SKM-1 treated with dmso at 0.1 percent for 144 hours (cell line): ENCODE measurements at regions not wholly inside any gene's neighbourhood (a gene's known extent, or its start where the extent isn't known, plus 50 kb on each side); places are given as distances from the start of the nearest gene placed in this dataset.
"Not testable (repeated sequence)": the region's sequence is repeated elsewhere in the genome, so short reads cannot be mapped to it uniquely, and the experiment has no call there.

Experiments
- DNase-seq: peaks from one replicate; lab custom pipeline; 2025; ENCODE audit not compliant: unreplicated experiment; lab: John Stamatoyannopoulos, UW

DNA sequence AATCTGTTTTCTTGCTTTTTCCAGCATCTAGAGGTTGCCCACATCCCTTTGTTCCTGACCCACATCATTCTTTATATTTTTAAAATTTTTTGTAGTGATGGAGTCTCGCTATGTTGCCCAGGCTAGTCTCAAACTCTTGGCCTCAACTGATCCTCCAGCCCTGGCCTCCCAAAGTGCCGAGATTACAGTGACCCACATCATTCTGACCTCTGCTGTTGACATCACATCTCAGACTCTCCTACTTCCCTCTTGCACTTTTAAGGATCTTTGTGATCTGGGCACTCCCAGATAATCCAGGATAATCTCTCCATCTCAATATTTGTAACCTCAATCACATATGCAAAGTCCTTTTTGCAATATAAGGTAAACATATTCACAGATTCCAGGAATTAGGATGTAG is 266.6 kb downstream of the MEX3B start:
- no peak for DNase-seq

DNA sequence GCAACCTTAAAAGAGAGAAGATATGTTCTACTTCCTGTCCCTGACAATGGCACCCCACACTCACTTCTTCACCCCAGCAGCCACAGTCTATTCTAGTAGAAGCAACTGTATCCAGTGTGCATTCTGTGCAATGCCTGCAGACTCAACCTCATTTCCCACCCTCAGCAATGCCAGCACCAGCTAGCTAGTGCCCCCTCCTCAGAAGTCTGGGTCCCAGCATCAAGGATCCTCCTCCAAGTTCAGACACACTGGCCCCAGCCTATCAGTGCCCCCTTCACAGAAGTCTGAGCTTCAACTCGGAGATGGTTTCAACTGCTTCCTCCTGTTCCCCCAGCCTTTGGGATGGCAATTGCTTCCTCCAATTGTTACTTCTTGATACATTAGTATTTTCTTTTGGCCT is 268.3 kb downstream of the MEX3B start:
- no peak for DNase-seq

DNA sequence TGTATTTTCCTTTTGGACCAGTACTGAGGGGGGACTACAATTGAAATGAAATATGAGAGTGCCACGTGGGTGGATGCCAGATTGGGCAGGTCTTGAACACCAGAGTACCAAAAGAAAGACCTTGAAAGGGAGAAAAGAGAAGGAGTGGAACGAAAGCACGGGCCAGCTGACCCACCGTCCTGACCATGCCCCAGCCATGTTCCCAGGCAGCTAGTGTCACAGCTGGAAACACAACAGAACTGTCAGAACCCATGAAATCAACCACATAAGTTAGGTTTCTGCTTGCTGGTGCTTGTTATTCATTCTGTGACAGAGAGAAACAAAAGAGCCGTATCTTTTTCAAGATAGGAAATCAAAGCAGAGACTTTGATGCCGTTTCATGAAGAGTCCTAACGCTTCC is 268.8 kb downstream of the MEX3B start:
- DNase-seq, result no peak

DNA sequence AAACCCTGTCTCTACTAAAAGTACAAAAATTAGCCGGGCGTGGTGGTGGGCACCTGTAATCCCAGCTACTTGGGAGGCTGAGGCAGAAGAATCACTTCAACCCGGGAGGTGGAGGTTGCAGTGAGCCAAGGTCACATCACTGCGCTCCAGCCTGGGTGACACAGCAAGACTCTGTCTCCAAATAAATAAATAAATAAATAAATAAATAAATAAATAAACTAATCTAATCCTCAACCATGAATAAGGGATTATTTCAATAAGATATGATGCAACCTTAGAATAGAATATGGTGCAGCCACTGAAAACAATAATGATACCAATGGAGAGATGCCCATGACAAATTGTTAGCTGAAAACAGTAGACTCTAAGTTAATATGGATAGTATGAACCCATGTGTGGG is 270.0 kb downstream of the MEX3B start:
- not testable (repeated sequence) for DNase-seq

DNA sequence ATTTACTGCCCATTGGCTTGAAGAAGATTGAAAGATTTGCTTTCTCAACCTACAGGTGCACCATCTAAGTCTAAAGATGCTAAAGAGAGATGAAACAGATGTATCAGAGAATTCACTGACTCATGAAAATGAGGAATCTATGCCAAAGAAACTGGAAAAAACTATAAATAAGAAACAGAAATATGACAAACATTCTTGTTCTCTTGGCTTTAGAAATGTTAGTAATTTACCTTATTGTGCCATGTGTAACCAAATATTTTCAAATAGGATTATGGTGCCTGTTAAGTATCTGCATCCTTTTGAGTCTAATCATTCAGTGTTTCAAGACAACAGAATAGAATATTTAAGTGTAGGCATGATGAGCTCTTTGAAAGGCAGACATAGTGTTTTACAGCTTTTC is 271.5 kb downstream of the MEX3B start:
- DNase-seq, result no peak

GRCh38 chr15:81768773-81769172 is 277.0 kb downstream of the MEX3B start:
- no peak for DNase-seq

- DNase-seq, result no peak
Observed at GRCh38 chr15:81766829-81767475, 278.9 kb downstream of the MEX3B start.

DNA sequence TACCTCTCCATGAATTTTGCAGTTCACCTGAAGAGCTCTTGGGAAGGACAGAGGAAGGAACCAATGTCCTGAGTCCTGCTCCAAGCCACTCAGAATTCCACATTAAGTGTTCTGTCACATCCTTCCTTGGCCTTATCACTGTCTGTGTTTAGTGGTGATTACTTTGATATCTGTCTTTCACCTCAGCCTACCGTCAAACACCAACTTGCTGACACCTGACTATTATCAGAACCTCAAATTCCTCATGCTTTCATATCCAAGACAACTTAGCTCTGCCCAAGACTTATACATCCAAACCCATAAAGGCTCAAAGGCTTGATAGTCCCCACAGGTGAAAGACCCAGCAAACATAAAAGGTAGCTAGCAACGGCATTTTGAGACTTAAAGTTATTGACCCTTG is 280.0 kb downstream of the MEX3B start:
- DNase-seq, result no peak

- no peak for DNase-seq
Observed at GRCh38 chr15:81763304-81763703, 282.5 kb downstream of the MEX3B start.

- no peak for DNase-seq
Observed at GRCh38 chr15:81760686-81761085, 285.1 kb downstream of the MEX3B start.

DNA sequence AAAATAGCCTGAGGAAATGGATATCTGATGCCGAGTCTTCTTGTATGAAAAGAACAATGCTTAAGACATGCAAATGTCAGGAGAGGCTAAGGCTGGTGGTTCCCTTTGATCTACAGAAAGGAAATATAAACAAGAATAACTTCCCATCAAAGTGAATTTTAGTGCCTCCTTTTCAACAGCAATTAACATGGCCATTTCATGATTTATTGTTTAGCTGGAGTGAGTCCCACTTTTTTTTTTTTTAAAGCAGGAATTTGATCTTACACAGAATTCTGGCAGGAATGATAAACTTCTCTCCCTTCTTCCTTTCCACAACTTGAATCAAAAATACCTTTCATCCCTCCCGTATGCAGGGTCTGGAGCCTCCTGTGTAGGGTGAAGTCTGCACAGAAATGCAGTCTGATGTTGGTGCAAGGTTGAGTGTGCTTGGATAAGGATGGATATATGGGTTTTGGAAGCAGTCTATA is 287.0 kb downstream of the MEX3B start:
- no peak for DNase-seq

DNA sequence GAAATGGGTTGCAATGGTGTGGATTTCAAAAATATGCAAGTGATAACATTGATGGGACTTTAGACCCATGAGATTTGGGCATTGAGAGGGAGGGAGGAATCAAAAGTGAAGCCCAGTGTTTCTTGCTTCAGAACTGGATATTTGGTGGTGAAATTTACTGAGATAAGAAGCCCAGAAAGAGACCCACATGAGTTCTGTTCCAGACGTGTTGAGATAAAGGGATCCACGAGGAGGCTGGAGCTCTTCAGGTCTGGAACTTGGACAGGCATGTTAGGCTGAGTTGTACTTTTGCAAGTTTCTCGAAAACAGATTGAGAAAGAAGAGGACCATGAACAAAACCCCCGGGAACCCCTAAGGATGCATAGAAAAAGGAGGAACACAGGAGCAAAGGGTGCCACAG is 290.2 kb downstream of the MEX3B start:
- no peak for DNase-seq

- DNase-seq, result no peak
Observed at GRCh38 chr15:81754078-81754477, 291.7 kb downstream of the MEX3B start.

DNA sequence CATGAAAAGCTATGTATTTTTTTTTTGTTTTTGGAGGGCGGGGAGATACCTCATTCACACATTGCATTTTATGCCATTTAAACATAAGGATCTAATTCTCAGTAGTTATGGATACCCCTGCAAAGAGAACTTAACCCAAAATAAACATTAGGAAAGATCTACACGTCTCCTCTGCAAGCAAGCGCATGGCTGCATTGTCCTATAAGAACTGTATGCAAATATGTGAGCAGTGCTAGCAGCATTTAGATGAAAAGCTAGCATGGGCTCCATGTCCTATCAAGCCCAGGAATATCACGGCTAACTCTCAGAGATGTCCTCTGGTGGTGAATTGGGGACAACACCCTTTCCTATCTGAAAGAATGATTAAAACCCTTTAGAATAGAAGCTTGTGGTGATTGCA is 292.8 kb downstream of the MEX3B start:
- no peak for DNase-seq

DNA sequence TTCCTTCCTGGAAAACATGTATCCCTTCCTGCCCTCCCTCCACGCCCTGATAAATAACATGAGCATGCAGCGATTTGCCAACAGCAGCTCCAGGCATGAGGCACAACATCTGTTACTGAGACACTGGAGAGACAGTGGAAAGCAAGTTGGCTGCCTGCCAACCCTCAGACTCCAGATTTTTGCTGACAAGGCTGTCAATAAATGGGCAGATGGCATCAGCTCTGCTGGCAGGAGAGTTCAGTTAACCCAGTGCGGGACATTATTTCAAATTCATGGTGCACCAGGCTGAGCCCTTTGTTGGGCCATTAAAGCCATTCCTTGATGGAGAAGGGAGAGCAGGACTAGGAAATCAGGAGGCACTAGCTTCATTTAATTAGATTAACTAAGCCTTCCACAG is 293.3 kb downstream of the MEX3B start:
- no peak for DNase-seq

DNA sequence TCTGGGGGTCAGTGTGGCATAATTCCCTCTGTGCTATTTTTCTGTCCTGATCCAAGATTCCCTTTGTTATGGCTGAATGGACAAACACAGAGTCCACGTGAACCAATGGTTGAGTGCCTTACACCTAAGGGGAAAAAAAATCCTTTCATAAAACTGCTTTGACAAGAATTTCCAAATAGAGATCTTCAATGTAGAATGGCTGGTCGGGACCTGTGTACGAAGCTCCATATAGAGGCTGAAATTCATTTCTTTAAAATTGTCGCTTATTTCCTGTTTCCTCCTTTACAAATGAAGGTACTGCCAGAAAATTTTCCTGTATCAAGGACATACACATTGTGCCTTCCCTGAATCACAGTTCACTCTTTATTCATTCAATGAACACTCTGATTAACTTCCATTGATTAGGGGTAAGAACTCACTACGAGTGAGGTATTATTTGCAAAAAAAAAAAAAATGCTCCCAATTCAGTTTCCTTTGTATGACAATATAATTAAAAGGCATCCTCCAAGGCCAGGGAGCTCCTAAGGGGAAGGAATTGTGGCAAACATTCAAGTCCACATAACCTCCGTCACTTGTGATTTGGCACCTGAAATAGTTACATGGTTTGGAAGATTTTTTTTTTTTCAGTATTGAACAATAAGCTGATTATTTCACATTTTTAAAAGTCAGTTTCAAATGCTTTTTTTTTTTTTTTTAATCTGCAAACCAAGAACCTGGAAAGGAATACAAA is 293.8 kb downstream of the MEX3B start:
- DNase-seq, result no peak

DNA sequence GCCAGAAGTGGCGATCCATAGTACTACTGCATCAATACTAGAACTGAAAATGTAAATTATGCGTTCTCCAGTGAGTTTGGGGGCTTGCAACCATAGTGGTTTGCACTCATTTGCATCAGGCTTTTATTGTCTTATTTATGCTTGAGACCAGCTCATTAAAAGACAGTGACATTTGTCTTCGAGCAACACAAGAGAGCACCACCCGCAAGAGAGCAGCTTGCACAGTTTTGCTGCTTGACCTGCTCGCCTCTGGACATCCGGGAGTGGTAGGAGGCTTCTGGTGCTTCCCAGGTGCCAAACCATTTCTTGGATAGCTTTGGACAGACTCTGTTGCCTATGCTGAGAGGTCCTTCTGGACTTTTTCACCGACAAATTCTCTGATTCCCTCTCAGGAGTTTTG is 294.6 kb downstream of the MEX3B start:
- no peak for DNase-seq

GRCh38 chr15:81749716-81750375 is 296.0 kb downstream of the MEX3B start:
- no peak for DNase-seq

DNA sequence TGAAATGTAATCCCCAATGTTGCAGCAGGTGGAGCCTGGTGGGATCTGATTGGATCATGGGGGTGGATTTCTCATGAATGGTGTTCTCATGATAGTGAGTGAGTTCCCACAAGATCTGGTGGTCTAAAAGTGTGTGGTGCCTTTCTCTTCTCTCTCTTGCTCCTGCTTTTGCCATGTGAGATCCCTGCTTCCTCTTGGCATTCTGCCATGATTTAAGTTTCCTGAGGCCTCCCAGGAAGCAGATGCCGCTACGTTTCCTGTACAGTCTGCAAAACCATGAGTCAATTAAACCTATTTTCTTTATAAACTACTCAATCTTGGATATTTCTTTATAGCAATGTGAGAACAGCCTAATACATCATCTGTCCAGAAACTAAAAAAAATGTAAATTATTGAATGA is 298.3 kb downstream of the MEX3B start:
- DNase-seq, result no peak

DNA sequence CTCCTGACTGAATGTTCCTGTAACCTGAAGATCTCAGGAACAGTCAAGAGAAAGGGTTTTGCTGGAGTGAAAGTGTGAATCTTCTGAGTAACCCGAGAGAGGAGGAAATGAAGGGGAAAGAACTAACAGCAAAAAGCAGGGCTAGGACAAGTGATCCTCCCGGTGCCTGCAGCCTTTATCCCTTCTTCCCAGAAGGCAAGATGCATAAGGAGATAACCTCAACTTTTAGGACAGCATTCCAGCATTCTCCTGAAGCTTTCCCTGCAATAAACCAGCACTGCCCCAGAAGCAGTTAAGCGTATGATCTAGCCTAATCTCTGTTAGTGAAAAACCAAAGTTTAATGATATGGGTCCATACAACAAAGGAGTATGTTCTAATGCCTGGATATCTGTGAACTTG is 298.8 kb downstream of the MEX3B start:
- DNase-seq, result no peak

- no peak for DNase-seq
Observed at GRCh38 chr15:81744364-81744763, 301.5 kb downstream of the MEX3B start.

- no peak for DNase-seq
Observed at GRCh38 chr15:81740416-81740815, 305.4 kb downstream of the MEX3B start.
